Activated CD8-positive, alpha-beta memory T cell treated with anti-CD3 and anti-CD28 coated beads, Interleukin-2, amount 50 U/mL, for 4 hours (primary cell): ENCODE measurements at regions not wholly inside any gene's neighbourhood (a gene's known extent, or its start where the extent isn't known, plus 50 kb on each side); places are given as distances from the start of the nearest gene placed in this dataset.
"Not testable (repeated sequence)": the region's sequence is repeated elsewhere in the genome, so short reads cannot be mapped to it uniquely, and the experiment has no call there.

Experiments used
- DNase-seq: peaks from one replicate; pipeline ENCODE4 v3.0.0-alpha.2; 2020

GRCh38 chr4:189653130-189653653 is 287.5 kb upstream of the FRG1 start:
- not testable (repeated sequence) for DNase-seq

GRCh38 chr4:189653983-189654382 is 286.7 kb upstream of the FRG1 start:
- not testable (repeated sequence) for DNase-seq

- DNase-seq, result not testable (repeated sequence)
Observed at GRCh38 chr4:189654396-189654795, 286.3 kb upstream of the FRG1 start.

- DNase-seq, result not testable (repeated sequence)
Observed at GRCh38 chr4:189655817-189656216, 284.9 kb upstream of the FRG1 start.

- DNase-seq, result no peak
Observed at GRCh38 chr4:189656641-189657040, 284.0 kb upstream of the FRG1 start.

- DNase-seq, result not testable (repeated sequence)
Observed at GRCh38 chr4:189658259-189658658, 282.4 kb upstream of the FRG1 start.

GRCh38 chr4:189658831-189659230 is 281.8 kb upstream of the FRG1 start:
- DNase-seq, result not testable (repeated sequence)

GRCh38 chr4:189659287-189659686 is 281.4 kb upstream of the FRG1 start:
- no peak for DNase-seq

GRCh38 chr4:189660722-189661360 is 279.8 kb upstream of the FRG1 start:
- no peak for DNase-seq

- DNase-seq, result no peak
Observed at GRCh38 chr4:189664693-189665250, 275.9 kb upstream of the FRG1 start.

GRCh38 chr4:189665712-189666305 is 274.9 kb upstream of the FRG1 start:
- DNase-seq, result not testable (repeated sequence)

- DNase-seq, result not testable (repeated sequence)
Observed at GRCh38 chr4:189667386-189667785, 273.3 kb upstream of the FRG1 start.

GRCh38 chr4:189697675-189698245 is 242.9 kb upstream of the FRG1 start:
- not testable (repeated sequence) for DNase-seq

GRCh38 chr4:189703000-189703399 is 237.7 kb upstream of the FRG1 start:
- DNase-seq, result not testable (repeated sequence)

- DNase-seq, result not testable (repeated sequence)
Observed at GRCh38 chr4:189706821-189707220, 233.9 kb upstream of the FRG1 start.

GRCh38 chr4:189707227-189707626 is 233.4 kb upstream of the FRG1 start:
- DNase-seq, result not testable (repeated sequence)

GRCh38 chr4:189711956-189712355 is 228.7 kb upstream of the FRG1 start:
- DNase-seq, result not testable (repeated sequence)

- not testable (repeated sequence) for DNase-seq
Observed at GRCh38 chr4:189721016-189721993, 219.4 kb upstream of the FRG1 start.

GRCh38 chr4:189722324-189723003 is 218.2 kb upstream of the FRG1 start:
- DNase-seq, result not testable (repeated sequence)

- not testable (repeated sequence) for DNase-seq
Observed at GRCh38 chr4:189727982-189728638, 212.6 kb upstream of the FRG1 start.

GRCh38 chr4:189731989-189732388 is 208.7 kb upstream of the FRG1 start:
- DNase-seq, result not testable (repeated sequence)
